ENCODE measurements at regions not wholly inside any gene's neighbourhood (a gene's known extent, or its start where the extent isn't known, plus 50 kb on each side); places are given as distances from the start of the nearest gene placed in this dataset.

- no peaks in the 10 kb centered on the region for H3K27me3 ChIP-seq (ENCODE audit: low read depth, low read length)
- no peak overlapping the region for H3K4me3 ChIP-seq (ENCODE audit: low read depth in 1 of 2, low read length in 2 of 2)
- H3K9me3 ChIP-seq (ENCODE audit: control insufficient read depth in 1 of 2, low read length in 2 of 2), result no peaks in the 10 kb centered on the region
- no peak overlapping the region for H3K27ac ChIP-seq (ENCODE audit: low read length)
- H3K36me3 ChIP-seq (ENCODE audit: control insufficient read depth in 1 of 2, insufficient read depth in 2 of 2, low read length in 2 of 2), result no peaks in the 10 kb centered on the region
- H3K4me1 ChIP-seq (ENCODE audit: control insufficient read depth in 1 of 2, insufficient read depth in 2 of 2, low read length in 2 of 2), result no peaks in the 10 kb centered on the region
Measured at GRCh38 chr5:89613222-89613956, 730.4 kb upstream of the MEF2C start.

- Histone ChIP-seq H3K36me3 (ENCODE audit: control insufficient read depth in 1 of 2, insufficient read depth in 2 of 2, low read length in 2 of 2) (no peaks in the 10 kb centered on the region), H3K4me3 (ENCODE audit: low read depth in 1 of 2, low read length in 2 of 2) (no peak overlapping the region), H3K4me1 (ENCODE audit: control insufficient read depth in 1 of 2, insufficient read depth in 2 of 2, low read length in 2 of 2) (no peaks in the 10 kb centered on the region), H3K27me3 (ENCODE audit: low read depth, low read length) (no peaks in the 10 kb centered on the region), H3K27ac (ENCODE audit: low read length) (no peak overlapping the region), H3K9me3 (ENCODE audit: control insufficient read depth in 1 of 2, low read length in 2 of 2) (no peaks in the 10 kb centered on the region)
Measured at GRCh38 chr5:89606939-89607534, 724.1 kb upstream of the MEF2C start.

- Histone ChIP-seq H3K27me3 (ENCODE audit: low read depth, low read length) (no peaks in the 10 kb centered on the region), H3K4me1 (ENCODE audit: control insufficient read depth in 1 of 2, insufficient read depth in 2 of 2, low read length in 2 of 2) (no peaks in the 10 kb centered on the region), H3K36me3 (ENCODE audit: control insufficient read depth in 1 of 2, insufficient read depth in 2 of 2, low read length in 2 of 2) (no peaks in the 10 kb centered on the region), H3K27ac (ENCODE audit: low read length) (no peak overlapping the region), H3K4me3 (ENCODE audit: low read depth in 1 of 2, low read length in 2 of 2) (no peak overlapping the region), H3K9me3 (ENCODE audit: control insufficient read depth in 1 of 2, low read length in 2 of 2) (no peaks in the 10 kb centered on the region)
Measured at GRCh38 chr5:89604342-89604741, 721.4 kb upstream of the MEF2C start.

- no peaks in the 10 kb centered on the region for H3K27me3 ChIP-seq (ENCODE audit: low read depth, low read length)
- no peaks in the 10 kb centered on the region for H3K4me1 ChIP-seq (ENCODE audit: control insufficient read depth in 1 of 2, insufficient read depth in 2 of 2, low read length in 2 of 2)
- no peak overlapping the region for H3K27ac ChIP-seq (ENCODE audit: low read length)
- no peaks in the 10 kb centered on the region for H3K36me3 ChIP-seq (ENCODE audit: control insufficient read depth in 1 of 2, insufficient read depth in 2 of 2, low read length in 2 of 2)
- H3K9me3 ChIP-seq (ENCODE audit: control insufficient read depth in 1 of 2, low read length in 2 of 2), result no peaks in the 10 kb centered on the region
- no peak overlapping the region for H3K4me3 ChIP-seq (ENCODE audit: low read depth in 1 of 2, low read length in 2 of 2)
Measured at GRCh38 chr5:89601880-89602279, 718.9 kb upstream of the MEF2C start.

GRCh38 chr5:89597878-89598277 is 714.9 kb upstream of the MEF2C start:
- Histone ChIP-seq H3K27me3 (ENCODE audit: low read depth, low read length) (no peaks in the 10 kb centered on the region), H3K36me3 (ENCODE audit: control insufficient read depth in 1 of 2, insufficient read depth in 2 of 2, low read length in 2 of 2) (no peaks in the 10 kb centered on the region), H3K4me1 (ENCODE audit: control insufficient read depth in 1 of 2, insufficient read depth in 2 of 2, low read length in 2 of 2) (no peaks in the 10 kb centered on the region), H3K9me3 (ENCODE audit: control insufficient read depth in 1 of 2, low read length in 2 of 2) (no peaks in the 10 kb centered on the region), H3K4me3 (ENCODE audit: low read depth in 1 of 2, low read length in 2 of 2) (no peak overlapping the region), H3K27ac (ENCODE audit: low read length) (no peak overlapping the region)

GRCh38 chr5:89596821-89597220 is 713.8 kb upstream of the MEF2C start:
- no peak overlapping the region for H3K27ac ChIP-seq (ENCODE audit: low read length)
- no peaks in the 10 kb centered on the region for H3K27me3 ChIP-seq (ENCODE audit: low read depth, low read length)
- H3K4me3 ChIP-seq (ENCODE audit: low read depth in 1 of 2, low read length in 2 of 2), result no peak overlapping the region
- no peaks in the 10 kb centered on the region for H3K9me3 ChIP-seq (ENCODE audit: control insufficient read depth in 1 of 2, low read length in 2 of 2)
- no peaks in the 10 kb centered on the region for H3K36me3 ChIP-seq (ENCODE audit: control insufficient read depth in 1 of 2, insufficient read depth in 2 of 2, low read length in 2 of 2)
- H3K4me1 ChIP-seq (ENCODE audit: control insufficient read depth in 1 of 2, insufficient read depth in 2 of 2, low read length in 2 of 2), result no peaks in the 10 kb centered on the region

- H3K36me3 ChIP-seq (ENCODE audit: control insufficient read depth in 1 of 2, insufficient read depth in 2 of 2, low read length in 2 of 2), result no peaks in the 10 kb centered on the region
- no peak overlapping the region for H3K27ac ChIP-seq (ENCODE audit: low read length)
- peaks cover 0 to 4% of the 10 kb centered on the region in 2 donors for H3K9me3 ChIP-seq (ENCODE audit: control insufficient read depth in 1 of 2, low read length in 2 of 2)
- H3K27me3 ChIP-seq (ENCODE audit: low read depth, low read length), result no peaks in the 10 kb centered on the region
- H3K4me3 ChIP-seq (ENCODE audit: low read depth in 1 of 2, low read length in 2 of 2), result no peak overlapping the region
- no peaks in the 10 kb centered on the region for H3K4me1 ChIP-seq (ENCODE audit: control insufficient read depth in 1 of 2, insufficient read depth in 2 of 2, low read length in 2 of 2)
Measured at GRCh38 chr5:89595056-89595455, 712.1 kb upstream of the MEF2C start.

GRCh38 chr5:89584339-89584956 is 701.5 kb upstream of the MEF2C start:
- H3K9me3 ChIP-seq (ENCODE audit: control insufficient read depth in 1 of 2, low read length in 2 of 2), result peaks cover 0 to 4% of the 10 kb centered on the region in 2 donors
- no peaks in the 10 kb centered on the region for H3K36me3 ChIP-seq (ENCODE audit: control insufficient read depth in 1 of 2, insufficient read depth in 2 of 2, low read length in 2 of 2)
- H3K27ac ChIP-seq (ENCODE audit: low read length), result no peak overlapping the region

GRCh38 chr5:89583534-89583933 is 700.5 kb upstream of the MEF2C start:
- Histone ChIP-seq H3K4me3 (ENCODE audit: low read depth in 1 of 2, low read length in 2 of 2) (no peak overlapping the region), H3K36me3 (ENCODE audit: control insufficient read depth in 1 of 2, insufficient read depth in 2 of 2, low read length in 2 of 2) (no peaks in the 10 kb centered on the region), H3K27me3 (ENCODE audit: low read depth, low read length) (no peaks in the 10 kb centered on the region), H3K9me3 (ENCODE audit: control insufficient read depth in 1 of 2, low read length in 2 of 2) (peaks cover 0 to 4% of the 10 kb centered on the region in 2 donors), H3K27ac (ENCODE audit: low read length) (no peak overlapping the region), H3K4me1 (ENCODE audit: control insufficient read depth in 1 of 2, insufficient read depth in 2 of 2, low read length in 2 of 2) (no peaks in the 10 kb centered on the region)

More at GRCh38 chr5:89584339-89584956, 701.5 kb upstream of the MEF2C start:
- H3K27me3 ChIP-seq (ENCODE audit: low read depth, low read length), result no peaks in the 10 kb centered on the region
- no peak overlapping the region for H3K4me3 ChIP-seq (ENCODE audit: low read depth in 1 of 2, low read length in 2 of 2)
- H3K4me1 ChIP-seq (ENCODE audit: control insufficient read depth in 1 of 2, insufficient read depth in 2 of 2, low read length in 2 of 2), result no peaks in the 10 kb centered on the region

- H3K27me3 ChIP-seq (ENCODE audit: low read depth, low read length), result no peaks in the 10 kb centered on the region
- no peaks in the 10 kb centered on the region for H3K4me1 ChIP-seq (ENCODE audit: control insufficient read depth in 1 of 2, insufficient read depth in 2 of 2, low read length in 2 of 2)
- no peak overlapping the region for H3K4me3 ChIP-seq (ENCODE audit: low read depth in 1 of 2, low read length in 2 of 2)
- H3K9me3 ChIP-seq (ENCODE audit: control insufficient read depth in 1 of 2, low read length in 2 of 2), result peaks cover 0 to 4% of the 10 kb centered on the region in 2 donors
- H3K36me3 ChIP-seq (ENCODE audit: control insufficient read depth in 1 of 2, insufficient read depth in 2 of 2, low read length in 2 of 2), result no peaks in the 10 kb centered on the region
- no peak overlapping the region for H3K27ac ChIP-seq (ENCODE audit: low read length)
Measured at GRCh38 chr5:89582768-89583339, 699.9 kb upstream of the MEF2C start.

- H3K4me1 ChIP-seq (ENCODE audit: control insufficient read depth in 1 of 2, insufficient read depth in 2 of 2, low read length in 2 of 2), result no peaks in the 10 kb centered on the region
- H3K27ac ChIP-seq (ENCODE audit: low read length), result no peak overlapping the region
- H3K36me3 ChIP-seq (ENCODE audit: control insufficient read depth in 1 of 2, insufficient read depth in 2 of 2, low read length in 2 of 2), result no peaks in the 10 kb centered on the region
- H3K27me3 ChIP-seq (ENCODE audit: low read depth, low read length), result no peaks in the 10 kb centered on the region
- peaks cover 0 to 4% of the 10 kb centered on the region in 2 donors for H3K9me3 ChIP-seq (ENCODE audit: control insufficient read depth in 1 of 2, low read length in 2 of 2)
- no peak overlapping the region for H3K4me3 ChIP-seq (ENCODE audit: low read depth in 1 of 2, low read length in 2 of 2)
Measured at GRCh38 chr5:89580976-89581375, 698.0 kb upstream of the MEF2C start.

Measured in muscle layer of duodenum (tissue), 2 donors.